Mammary epithelial cell (primary cell): ENCODE measurements at regions not wholly inside any gene's neighbourhood (a gene's known extent, or its start where the extent isn't known, plus 50 kb on each side); places are given as distances from the start of the nearest gene placed in this dataset.

Source experiments
- EZH2 ChIP-seq: IDR thresholded peaks from 2 replicates; pipeline ENCODE4 v1.6.1; 2012; ENCODE audit warnings: low read length, inconsistent platforms, borderline replicate concordance
- TF ChIP-seq, protein P1 (sequence below), 2 donors: IDR thresholded peaks in 1 of 2; conservative IDR thresholded peaks in 1 of 2; 2 replicates each; pipeline ENCODE4 v1.5.1; 2011 to 2012; ENCODE audit warnings: inconsistent platforms in 2 of 2, low read length in 2 of 2, mild to moderate bottlenecking in 2 of 2, control low read depth in 1 of 2, low read depth in 1 of 2; ENCODE audit not compliant: insufficient read depth in 1 of 2; ENCODE audit errors: extremely low read depth in 1 of 2

GRCh38 chr13:50668049-50668448 is 175.4 kb downstream of the DLEU7 start:
- no peak for TF ChIP-seq EZH2
- TF ChIP-seq, protein P1, sequence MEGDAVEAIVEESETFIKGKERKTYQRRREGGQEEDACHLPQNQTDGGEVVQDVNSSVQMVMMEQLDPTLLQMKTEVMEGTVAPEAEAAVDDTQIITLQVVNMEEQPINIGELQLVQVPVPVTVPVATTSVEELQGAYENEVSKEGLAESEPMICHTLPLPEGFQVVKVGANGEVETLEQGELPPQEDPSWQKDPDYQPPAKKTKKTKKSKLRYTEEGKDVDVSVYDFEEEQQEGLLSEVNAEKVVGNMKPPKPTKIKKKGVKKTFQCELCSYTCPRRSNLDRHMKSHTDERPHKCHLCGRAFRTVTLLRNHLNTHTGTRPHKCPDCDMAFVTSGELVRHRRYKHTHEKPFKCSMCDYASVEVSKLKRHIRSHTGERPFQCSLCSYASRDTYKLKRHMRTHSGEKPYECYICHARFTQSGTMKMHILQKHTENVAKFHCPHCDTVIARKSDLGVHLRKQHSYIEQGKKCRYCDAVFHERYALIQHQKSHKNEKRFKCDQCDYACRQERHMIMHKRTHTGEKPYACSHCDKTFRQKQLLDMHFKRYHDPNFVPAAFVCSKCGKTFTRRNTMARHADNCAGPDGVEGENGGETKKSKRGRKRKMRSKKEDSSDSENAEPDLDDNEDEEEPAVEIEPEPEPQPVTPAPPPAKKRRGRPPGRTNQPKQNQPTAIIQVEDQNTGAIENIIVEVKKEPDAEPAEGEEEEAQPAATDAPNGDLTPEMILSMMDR (conservative IDR thresholded peaks at IDR 0.05 in 1 of 2, IDR thresholded peaks at IDR 0.05 in 1 of 2; ENCODE audit: extremely low read depth in 1 of 2, insufficient read depth in 1 of 2, low read depth in 1 of 2, low read length in 2 of 2) = no peak
